ENCODE measurements at regions not wholly inside any gene's neighbourhood (a gene's known extent, or its start where the extent isn't known, plus 50 kb on each side); places are given as distances from the start of the nearest gene placed in this dataset.

GRCh38 chr10:46106410-46107255, 60.6 kb upstream of the MSMB start (continued):
- TF ChIP-seq ZNF318 (IDR thresholded peaks at IDR 0.05; ENCODE audit: borderline replicate concordance in 1 of 2, low read depth in 1 of 2) (no peak), PYGO2 (tag; IDR thresholded peaks at IDR 0.05) (no peak), ZNF354B (CRISPR knock-in tag; IDR thresholded peaks at IDR 0.05) (no peak), ZNF395 (CRISPR knock-in tag; IDR thresholded peaks at IDR 0.05) (no peak), MCM5 (IDR thresholded peaks at IDR 0.05; ENCODE audit: low read depth) (no peak), ZNF217 (CRISPR knock-in tag; IDR thresholded peaks at IDR 0.05) (no peak)
- TF ChIP-seq, protein P1, sequence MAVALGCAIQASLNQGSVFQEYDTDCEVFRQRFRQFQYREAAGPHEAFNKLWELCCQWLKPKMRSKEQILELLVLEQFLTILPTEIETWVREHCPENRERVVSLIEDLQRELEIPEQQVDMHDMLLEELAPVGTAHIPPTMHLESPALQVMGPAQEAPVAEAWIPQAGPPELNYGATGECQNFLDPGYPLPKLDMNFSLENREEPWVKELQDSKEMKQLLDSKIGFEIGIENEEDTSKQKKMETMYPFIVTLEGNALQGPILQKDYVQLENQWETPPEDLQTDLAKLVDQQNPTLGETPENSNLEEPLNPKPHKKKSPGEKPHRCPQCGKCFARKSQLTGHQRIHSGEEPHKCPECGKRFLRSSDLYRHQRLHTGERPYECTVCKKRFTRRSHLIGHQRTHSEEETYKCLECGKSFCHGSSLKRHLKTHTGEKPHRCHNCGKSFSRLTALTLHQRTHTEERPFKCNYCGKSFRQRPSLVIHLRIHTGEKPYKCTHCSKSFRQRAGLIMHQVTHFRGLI (CRISPR knock-in tag; IDR thresholded peaks at IDR 0.05), result no peak
- TF ChIP-seq, protein P2, sequence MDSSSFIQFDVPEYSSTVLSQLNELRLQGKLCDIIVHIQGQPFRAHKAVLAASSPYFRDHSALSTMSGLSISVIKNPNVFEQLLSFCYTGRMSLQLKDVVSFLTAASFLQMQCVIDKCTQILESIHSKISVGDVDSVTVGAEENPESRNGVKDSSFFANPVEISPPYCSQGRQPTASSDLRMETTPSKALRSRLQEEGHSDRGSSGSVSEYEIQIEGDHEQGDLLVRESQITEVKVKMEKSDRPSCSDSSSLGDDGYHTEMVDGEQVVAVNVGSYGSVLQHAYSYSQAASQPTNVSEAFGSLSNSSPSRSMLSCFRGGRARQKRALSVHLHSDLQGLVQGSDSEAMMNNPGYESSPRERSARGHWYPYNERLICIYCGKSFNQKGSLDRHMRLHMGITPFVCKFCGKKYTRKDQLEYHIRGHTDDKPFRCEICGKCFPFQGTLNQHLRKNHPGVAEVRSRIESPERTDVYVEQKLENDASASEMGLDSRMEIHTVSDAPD (CRISPR knock-in tag; IDR thresholded peaks at IDR 0.05), result no peak
- TF ChIP-seq, protein P3, sequence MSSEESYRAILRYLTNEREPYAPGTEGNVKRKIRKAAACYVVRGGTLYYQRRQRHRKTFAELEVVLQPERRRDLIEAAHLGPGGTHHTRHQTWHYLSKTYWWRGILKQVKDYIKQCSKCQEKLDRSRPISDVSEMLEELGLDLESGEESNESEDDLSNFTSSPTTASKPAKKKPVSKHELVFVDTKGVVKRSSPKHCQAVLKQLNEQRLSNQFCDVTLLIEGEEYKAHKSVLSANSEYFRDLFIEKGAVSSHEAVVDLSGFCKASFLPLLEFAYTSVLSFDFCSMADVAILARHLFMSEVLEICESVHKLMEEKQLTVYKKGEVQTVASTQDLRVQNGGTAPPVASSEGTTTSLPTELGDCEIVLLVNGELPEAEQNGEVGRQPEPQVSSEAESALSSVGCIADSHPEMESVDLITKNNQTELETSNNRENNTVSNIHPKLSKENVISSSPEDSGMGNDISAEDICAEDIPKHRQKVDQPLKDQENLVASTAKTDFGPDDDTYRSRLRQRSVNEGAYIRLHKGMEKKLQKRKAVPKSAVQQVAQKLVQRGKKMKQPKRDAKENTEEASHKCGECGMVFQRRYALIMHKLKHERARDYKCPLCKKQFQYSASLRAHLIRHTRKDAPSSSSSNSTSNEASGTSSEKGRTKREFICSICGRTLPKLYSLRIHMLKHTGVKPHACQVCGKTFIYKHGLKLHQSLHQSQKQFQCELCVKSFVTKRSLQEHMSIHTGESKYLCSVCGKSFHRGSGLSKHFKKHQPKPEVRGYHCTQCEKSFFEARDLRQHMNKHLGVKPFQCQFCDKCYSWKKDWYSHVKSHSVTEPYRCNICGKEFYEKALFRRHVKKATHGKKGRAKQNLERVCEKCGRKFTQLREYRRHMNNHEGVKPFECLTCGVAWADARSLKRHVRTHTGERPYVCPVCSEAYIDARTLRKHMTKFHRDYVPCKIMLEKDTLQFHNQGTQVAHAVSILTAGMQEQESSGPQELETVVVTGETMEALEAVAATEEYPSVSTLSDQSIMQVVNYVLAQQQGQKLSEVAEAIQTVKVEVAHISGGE (CRISPR knock-in tag; IDR thresholded peaks at IDR 0.05), result no peak

Data from K562 (cell line).